ENCODE measurements at regions not wholly inside any gene's neighbourhood (a gene's known extent, or its start where the extent isn't known, plus 50 kb on each side); places are given as distances from the start of the nearest gene placed in this dataset.
"Not testable (repeated sequence)": the region's sequence is repeated elsewhere in the genome, so short reads cannot be mapped to it uniquely, and the experiment has no call there.

- ATAC-seq: no peak
- DNase-seq (ENCODE audit: missing footprints): no peak
- intact Hi-C loops (cut with DNase I): no loop called here
Observed at GRCh38 chr10:16195894-16196293, 240.9 kb upstream of the PTER start.

- DNase-seq (ENCODE audit: missing footprints) (no peak), ATAC-seq (no peak)
- intact Hi-C loops (cut with DNase I): no loop called here
Observed at GRCh38 chr10:16199216-16199615, 237.6 kb upstream of the PTER start.

GRCh38 chr10:16223618-16224017 is 213.2 kb upstream of the PTER start:
- ATAC-seq; DNase-seq (ENCODE audit: missing footprints); intact Hi-C loops (cut with DNase I): not testable (repeated sequence)

- intact Hi-C loops (cut with DNase I): no loop called here
- DNase-seq (ENCODE audit: missing footprints) (no peak), ATAC-seq (no peak)
Observed at GRCh38 chr10:16227674-16228073, 209.1 kb upstream of the PTER start.

- ATAC-seq (no peak), DNase-seq (ENCODE audit: missing footprints) (no peak)
- intact Hi-C loops (cut with DNase I): no loop called here
Observed at GRCh38 chr10:16231176-16231575, 205.6 kb upstream of the PTER start.

GRCh38 chr10:16231734-16232435 is 204.9 kb upstream of the PTER start:
- no peak for DNase-seq (ENCODE audit: missing footprints)
- intact Hi-C loops (cut with DNase I): no loop called here

GRCh38 chr10:16232441-16232840 is 204.4 kb upstream of the PTER start:
- ATAC-seq (no peak), DNase-seq (ENCODE audit: missing footprints) (no peak)
- intact Hi-C loops (cut with DNase I): no loop called here

More at GRCh38 chr10:16231734-16232435, 204.9 kb upstream of the PTER start:
- ATAC-seq: no peak

- DNase-seq (ENCODE audit: missing footprints) (no peak), ATAC-seq (no peak)
- intact Hi-C loops (cut with DNase I): no loop called here
Observed at GRCh38 chr10:16234916-16235315, 201.9 kb upstream of the PTER start.

- no peak for DNase-seq (ENCODE audit: missing footprints)
- intact Hi-C loops (cut with DNase I): no loop called here
- ATAC-seq: no peak
Observed at GRCh38 chr10:16242446-16242845, 194.4 kb upstream of the PTER start.

GRCh38 chr10:16242859-16243613 is 193.8 kb upstream of the PTER start:
- DNase-seq (ENCODE audit: missing footprints): no peak
- intact Hi-C loops (cut with DNase I): no loop called here
- ATAC-seq: no peak

GRCh38 chr10:16250136-16250535 is 186.7 kb upstream of the PTER start:
- DNase-seq (ENCODE audit: missing footprints); ATAC-seq; intact Hi-C loops (cut with DNase I): not testable (repeated sequence)

GRCh38 chr10:16256336-16256735 is 180.5 kb upstream of the PTER start:
- ATAC-seq (no peak), DNase-seq (ENCODE audit: missing footprints) (no peak)
- intact Hi-C loops (cut with DNase I): no loop called here

GRCh38 chr10:16258291-16259040 is 178.3 kb upstream of the PTER start:
- no peak for ATAC-seq
- DNase-seq (ENCODE audit: missing footprints): no peak
- intact Hi-C loops (cut with DNase I): no loop called here

GRCh38 chr10:16259726-16260125 is 177.1 kb upstream of the PTER start:
- intact Hi-C loops (cut with DNase I): no loop called here
- ATAC-seq (no peak), DNase-seq (ENCODE audit: missing footprints) (no peak)

- ATAC-seq: no peak
- no peak for DNase-seq (ENCODE audit: missing footprints)
- intact Hi-C loops (cut with DNase I): no loop called here
Observed at GRCh38 chr10:16260388-16260787, 176.4 kb upstream of the PTER start.

GRCh38 chr10:16271571-16271970 is 165.2 kb upstream of the PTER start:
- ATAC-seq: no peak
- DNase-seq (ENCODE audit: missing footprints): no peak
- intact Hi-C loops (cut with DNase I): no loop called here

GRCh38 chr10:16274911-16275310 is 161.9 kb upstream of the PTER start:
- ATAC-seq (no peak), DNase-seq (ENCODE audit: missing footprints) (no peak)
- intact Hi-C loops (cut with DNase I): no loop called here

- DNase-seq (ENCODE audit: missing footprints) (no peak), ATAC-seq (peak; percentile 44)
- intact Hi-C loops (cut with DNase I): no loop called here
Observed at GRCh38 chr10:16280595-16280994, 156.2 kb upstream of the PTER start.

GRCh38 chr10:16292366-16292765 is 144.4 kb upstream of the PTER start:
- DNase-seq (ENCODE audit: missing footprints): no peak
- intact Hi-C loops (cut with DNase I): no loop called here
- ATAC-seq: no peak

- intact Hi-C loops (cut with DNase I): no loop called here
- DNase-seq (ENCODE audit: missing footprints) (no peak), ATAC-seq (no peak)
Observed at GRCh38 chr10:16297069-16297468, 139.7 kb upstream of the PTER start.
